MM.1S (cell line): ENCODE measurements at regions not wholly inside any gene's neighbourhood (a gene's known extent, or its start where the extent isn't known, plus 50 kb on each side); places are given as distances from the start of the nearest gene placed in this dataset.

Experiments used
- DNase-seq: peaks from one replicate; pipeline ENCODE4 v3.0.0-alpha.2; 2015
- H2AFZ ChIP-seq: fragments of 300-600 bp; sonication (generic); 2 replicates; pipeline ENCODE4 v1.6.0; 2016; ENCODE audit warnings: antibody characterized with exemption, low read length
- H3F3A ChIP-seq: fragments of 300-600 bp; sonication (generic); 2 replicates; pipeline ENCODE4 v1.6.1; 2016; ENCODE audit warnings: mild to moderate bottlenecking, antibody characterized with exemption, low read length, moderate library complexity, mixed read lengths; ENCODE audit not compliant: insufficient read depth
- H3K27ac ChIP-seq: fragments of 300-600 bp; sonication (generic); 2 replicates; pipeline ENCODE4 v1.5.1; 2016; ENCODE audit warnings: mild to moderate bottlenecking, low read length
- H3K27me3 ChIP-seq: fragments of 300-600 bp; sonication (generic); replicated peaks from 2 replicates; pipeline ENCODE4 v1.6.0; 2016; ENCODE audit warnings: low read length; ENCODE audit not compliant: insufficient read depth
- H3K36me3 ChIP-seq: fragments of 300-600 bp; sonication (generic); replicated peaks from 2 replicates; pipeline ENCODE4 v1.6.1; 2016; ENCODE audit warnings: mild to moderate bottlenecking, low read length, mixed read lengths; ENCODE audit not compliant: insufficient read depth
- H3K4me1 ChIP-seq: fragments of 300-600 bp; sonication (generic); 2 replicates; pipeline ENCODE4 v1.6.1; 2016; ENCODE audit warnings: low read length, mixed read lengths
- H3K4me2 ChIP-seq: fragments of 300-600 bp; sonication (generic); 2 replicates; pipeline ENCODE4 v1.6.0; 2016; ENCODE audit warnings: low read depth, low read length
- H3K4me3 ChIP-seq: fragments of 300-600 bp; sonication (generic); 2 replicates; pipeline ENCODE4 v1.5.1; 2016; ENCODE audit warnings: low read length, mixed read lengths
- H3K79me2 ChIP-seq: fragments of 300-600 bp; sonication (generic); 2 replicates; pipeline ENCODE4 v1.6.1; 2016; ENCODE audit warnings: mixed run types, low read length, mixed read lengths
- H3K9ac ChIP-seq: fragments of 300-600 bp; sonication (generic); 2 replicates; pipeline ENCODE4 v1.6.1; 2016; ENCODE audit warnings: low read length, mixed read lengths
- H3K9me2 ChIP-seq: fragments of 300-600 bp; sonication (generic); replicated peaks from 2 replicates; pipeline ENCODE4 v1.6.1; 2016; ENCODE audit warnings: mild to moderate bottlenecking, low read length, mixed read lengths; ENCODE audit not compliant: insufficient read depth
- H3K9me3 ChIP-seq: fragments of 300-600 bp; sonication (generic); replicated peaks from 2 replicates; pipeline ENCODE4 v1.6.1; 2016; ENCODE audit warnings: mild to moderate bottlenecking, low read length, mixed read lengths; ENCODE audit not compliant: insufficient read depth
- H4K20me1 ChIP-seq: fragments of 300-600 bp; sonication (generic); 2 replicates; pipeline ENCODE4 v1.6.1; 2016; ENCODE audit warnings: mild to moderate bottlenecking, low read length, moderate library complexity, mixed read lengths; ENCODE audit not compliant: insufficient read depth
- CTCF ChIP-seq: fragments of 300-600 bp; sonication (generic); IDR thresholded peaks from 2 replicates; pipeline ENCODE4 v1.5.1; 2016; ENCODE audit warnings: antibody characterized with exemption, low read length, mixed read lengths
- EZH2 ChIP-seq: fragments of 300-600 bp; sonication (generic); optimal IDR thresholded peaks from 2 replicates; pipeline ENCODE3; 2017; ENCODE audit warnings: low read depth, mild to moderate bottlenecking, antibody characterized with exemption, low read length, mixed read lengths
- EZH2phosphoT487 ChIP-seq: fragments of 300-600 bp; sonication (generic); IDR thresholded peaks from 2 replicates; pipeline ENCODE4 v1.6.1; 2018; ENCODE audit warnings: antibody characterized with exemption, low read length

- DNase-seq: no peak
- H3K36me3 ChIP-seq: no peaks in the 10 kb centered on the region
- no peaks in the 10 kb centered on the region for H3K27me3 ChIP-seq
- no peak overlapping the region for H3K9ac ChIP-seq
- no peak overlapping the region for H3K4me3 ChIP-seq
- H3K79me2 ChIP-seq: no peaks in the 10 kb centered on the region
- no peak overlapping the region for H3K4me2 ChIP-seq
- TF ChIP-seq EZH2 (no peak), EZH2phosphoT487 (no peak), CTCF (no peak)
- H3K9me3 ChIP-seq: no peaks in the 10 kb centered on the region
- H3K9me2 ChIP-seq: no peaks in the 10 kb centered on the region
- H2AFZ ChIP-seq: no peak overlapping the region
- H3K4me1 ChIP-seq: peaks cover 15% of the 10 kb centered on the region
- 0 out of 2 replicates have a peak, but pooled peaks cover 6% of the 10 kb centered on the region for H3F3A ChIP-seq
- H3K27ac ChIP-seq: no peak overlapping the region
- H4K20me1 ChIP-seq: no peaks in the 10 kb centered on the region
Measured at GRCh38 chr4:132240081-132240480, 909.0 kb upstream of the PCDH10 start.

- H3K27ac ChIP-seq: no peak overlapping the region
- H3K9me3 ChIP-seq: no peaks in the 10 kb centered on the region
- no peaks in the 10 kb centered on the region for H3K27me3 ChIP-seq
- TF ChIP-seq EZH2phosphoT487 (no peak), CTCF (no peak), EZH2 (no peak)
- no peak overlapping the region for H3K4me3 ChIP-seq
- no peaks in the 10 kb centered on the region for H3K4me1 ChIP-seq
- H3F3A ChIP-seq: no peaks in the 10 kb centered on the region
- DNase-seq: no peak
- H3K4me2 ChIP-seq: no peak overlapping the region
- no peak overlapping the region; the same call in 1 of the 2 replicates for H2AFZ ChIP-seq
- no peaks in the 10 kb centered on the region for H3K36me3 ChIP-seq
- H4K20me1 ChIP-seq: no peaks in the 10 kb centered on the region
- no peak overlapping the region for H3K9ac ChIP-seq
- H3K79me2 ChIP-seq: no peaks in the 10 kb centered on the region
- no peaks in the 10 kb centered on the region for H3K9me2 ChIP-seq
Measured at GRCh38 chr4:132245319-132245718, 903.8 kb upstream of the PCDH10 start.

- no peaks in the 10 kb centered on the region for H3K36me3 ChIP-seq
- no peak overlapping the region for H3K27ac ChIP-seq
- H3K9me3 ChIP-seq: no peaks in the 10 kb centered on the region
- no peak for DNase-seq
- H4K20me1 ChIP-seq: no peaks in the 10 kb centered on the region
- H3F3A ChIP-seq: peaks cover 24% of the 10 kb centered on the region
- H3K9me2 ChIP-seq: no peaks in the 10 kb centered on the region
- no peaks in the 10 kb centered on the region for H3K27me3 ChIP-seq
- H2AFZ ChIP-seq: no peak overlapping the region
- no peak overlapping the region for H3K4me3 ChIP-seq
- H3K4me1 ChIP-seq: peaks cover 42% of the 10 kb centered on the region
- H3K79me2 ChIP-seq: no peaks in the 10 kb centered on the region
- no peak overlapping the region for H3K4me2 ChIP-seq
- no peak overlapping the region for H3K9ac ChIP-seq
- TF ChIP-seq EZH2 (no peak), EZH2phosphoT487 (no peak), CTCF (no peak)
Measured at GRCh38 chr4:132264176-132264575, 884.9 kb upstream of the PCDH10 start.
